ENCODE measurements at regions not wholly inside any gene's neighbourhood (a gene's known extent, or its start where the extent isn't known, plus 50 kb on each side); places are given as distances from the start of the nearest gene placed in this dataset.

DNA sequence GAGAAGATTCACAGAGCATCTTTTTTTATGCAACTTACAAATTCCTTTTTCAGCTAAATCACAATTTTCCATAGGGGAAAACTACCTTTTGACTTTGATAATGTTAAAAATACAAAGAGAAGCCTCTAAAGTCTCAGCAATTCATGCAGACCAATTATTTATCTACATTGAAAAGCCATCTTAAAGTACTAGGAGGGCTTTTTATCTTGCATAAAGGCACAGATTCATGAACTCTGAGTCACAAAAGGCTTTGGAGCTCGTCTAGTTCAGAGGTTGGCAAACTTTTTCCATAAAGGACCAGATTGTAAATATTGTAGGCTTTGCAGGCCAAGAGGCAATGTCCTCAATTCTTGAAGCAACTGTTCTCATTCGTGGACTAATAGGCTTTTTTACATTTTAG is 210.4 kb upstream of the HDX start:
- TF ChIP-seq POLR2A (IDR thresholded peaks at IDR 0.05): no peak
- TF ChIP-seq, protein P1, sequence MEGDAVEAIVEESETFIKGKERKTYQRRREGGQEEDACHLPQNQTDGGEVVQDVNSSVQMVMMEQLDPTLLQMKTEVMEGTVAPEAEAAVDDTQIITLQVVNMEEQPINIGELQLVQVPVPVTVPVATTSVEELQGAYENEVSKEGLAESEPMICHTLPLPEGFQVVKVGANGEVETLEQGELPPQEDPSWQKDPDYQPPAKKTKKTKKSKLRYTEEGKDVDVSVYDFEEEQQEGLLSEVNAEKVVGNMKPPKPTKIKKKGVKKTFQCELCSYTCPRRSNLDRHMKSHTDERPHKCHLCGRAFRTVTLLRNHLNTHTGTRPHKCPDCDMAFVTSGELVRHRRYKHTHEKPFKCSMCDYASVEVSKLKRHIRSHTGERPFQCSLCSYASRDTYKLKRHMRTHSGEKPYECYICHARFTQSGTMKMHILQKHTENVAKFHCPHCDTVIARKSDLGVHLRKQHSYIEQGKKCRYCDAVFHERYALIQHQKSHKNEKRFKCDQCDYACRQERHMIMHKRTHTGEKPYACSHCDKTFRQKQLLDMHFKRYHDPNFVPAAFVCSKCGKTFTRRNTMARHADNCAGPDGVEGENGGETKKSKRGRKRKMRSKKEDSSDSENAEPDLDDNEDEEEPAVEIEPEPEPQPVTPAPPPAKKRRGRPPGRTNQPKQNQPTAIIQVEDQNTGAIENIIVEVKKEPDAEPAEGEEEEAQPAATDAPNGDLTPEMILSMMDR (IDR thresholded peaks at IDR 0.05): no peak
